ENCODE measurements at regions not wholly inside any gene's neighbourhood (a gene's known extent, or its start where the extent isn't known, plus 50 kb on each side); places are given as distances from the start of the nearest gene placed in this dataset.

DNA sequence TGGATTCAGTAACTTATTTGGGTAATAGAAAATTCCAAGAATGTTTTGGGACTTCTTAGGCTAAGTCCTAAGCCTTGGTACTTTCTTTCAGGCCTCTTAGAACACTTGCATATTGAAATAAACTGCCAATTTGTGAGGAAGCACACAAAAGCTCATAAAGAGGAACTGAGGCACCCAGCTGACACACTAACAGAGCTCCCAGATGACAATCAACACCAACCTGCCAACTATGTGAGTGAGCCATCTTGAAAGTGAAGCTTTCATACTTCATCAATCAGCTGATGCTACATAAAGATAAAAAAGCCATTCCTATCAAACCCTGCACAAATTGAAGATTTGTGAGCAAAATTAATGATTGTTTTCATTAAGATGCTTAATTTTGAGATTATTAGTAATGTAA is 832.5 kb upstream of the EPHA7 start:
- TF ChIP-seq EZH2 (IDR thresholded peaks at IDR 0.05; ENCODE audit: low read length, missing control alignments), result no peak
- TF ChIP-seq, protein P1, sequence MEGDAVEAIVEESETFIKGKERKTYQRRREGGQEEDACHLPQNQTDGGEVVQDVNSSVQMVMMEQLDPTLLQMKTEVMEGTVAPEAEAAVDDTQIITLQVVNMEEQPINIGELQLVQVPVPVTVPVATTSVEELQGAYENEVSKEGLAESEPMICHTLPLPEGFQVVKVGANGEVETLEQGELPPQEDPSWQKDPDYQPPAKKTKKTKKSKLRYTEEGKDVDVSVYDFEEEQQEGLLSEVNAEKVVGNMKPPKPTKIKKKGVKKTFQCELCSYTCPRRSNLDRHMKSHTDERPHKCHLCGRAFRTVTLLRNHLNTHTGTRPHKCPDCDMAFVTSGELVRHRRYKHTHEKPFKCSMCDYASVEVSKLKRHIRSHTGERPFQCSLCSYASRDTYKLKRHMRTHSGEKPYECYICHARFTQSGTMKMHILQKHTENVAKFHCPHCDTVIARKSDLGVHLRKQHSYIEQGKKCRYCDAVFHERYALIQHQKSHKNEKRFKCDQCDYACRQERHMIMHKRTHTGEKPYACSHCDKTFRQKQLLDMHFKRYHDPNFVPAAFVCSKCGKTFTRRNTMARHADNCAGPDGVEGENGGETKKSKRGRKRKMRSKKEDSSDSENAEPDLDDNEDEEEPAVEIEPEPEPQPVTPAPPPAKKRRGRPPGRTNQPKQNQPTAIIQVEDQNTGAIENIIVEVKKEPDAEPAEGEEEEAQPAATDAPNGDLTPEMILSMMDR (conservative IDR thresholded peaks at IDR 0.05 in 1 of 2, IDR thresholded peaks at IDR 0.05 in 1 of 2; ENCODE audit: low read depth in 1 of 2, low read length in 2 of 2), result no peak
